IPS DF 6.9 (cell line): ENCODE measurements at regions not wholly inside any gene's neighbourhood (a gene's known extent, or its start where the extent isn't known, plus 50 kb on each side); places are given as distances from the start of the nearest gene placed in this dataset.

Source experiments
- DNase-seq: peaks from one replicate; pipeline ENCODE4 v3.0.0-alpha.2; 2013; ENCODE audit warnings: low read depth, low spot score
- H3K27ac ChIP-seq: one replicate; pipeline ENCODE4 v1.5.1; 2013; ENCODE audit warnings: low read length, control low read depth
- H3K27me3 ChIP-seq: 2 replicates; pipeline ENCODE4 v1.6.1; 2013; ENCODE audit warnings: mild to moderate bottlenecking, low read length; ENCODE audit not compliant: control insufficient read depth, insufficient read depth
- H3K36me3 ChIP-seq: 2 replicates; pipeline ENCODE4 v1.6.1; 2013; ENCODE audit warnings: low read length; ENCODE audit not compliant: control insufficient read depth, insufficient read depth
- H3K4me1 ChIP-seq: 2 replicates; pipeline ENCODE4 v1.6.1; 2013; ENCODE audit warnings: low read length; ENCODE audit not compliant: control insufficient read depth, insufficient read depth
- H3K4me3 ChIP-seq: 2 replicates; pipeline ENCODE4 v1.5.1; 2013; ENCODE audit warnings: mild to moderate bottlenecking, low read length
- H3K9me3 ChIP-seq: 2 replicates; pipeline ENCODE4 v1.6.1; 2013; ENCODE audit warnings: low read length, inconsistent platforms; ENCODE audit not compliant: control insufficient read depth, insufficient read depth
- WGBS: extraction: QIAGEN DNeasy Blood & Tissue Kit; methylation state at CpG from one replicate; pipeline ENCODE4 v1.1.7; 2013; ENCODE audit warnings: mixed read lengths, missing lambda C conversion rate; ENCODE audit not compliant: insufficient read length, insufficient coverage; 5-methylcytosine and 5-hydroxymethylcytosine counted together

GRCh38 chr4:121277194-121278105 is 103.4 kb downstream of the QRFPR start:
- H3K4me3 ChIP-seq: no peak overlapping the region
- no peak overlapping the region for H3K27ac ChIP-seq
- H3K27me3 ChIP-seq: no peaks in the 10 kb centered on the region
- peak; percentile 5 for DNase-seq
- H3K36me3 ChIP-seq: no peaks in the 10 kb centered on the region
- H3K4me1 ChIP-seq: no peaks in the 10 kb centered on the region
- no CpG with 5 or more reads among the region's 5 CpGs for WGBS
- H3K9me3 ChIP-seq: no peaks in the 10 kb centered on the region

GRCh38 chr4:121273191-121273590 is 107.6 kb downstream of the QRFPR start:
- Histone ChIP-seq H3K9me3 (no peaks in the 10 kb centered on the region), H3K4me3 (no peak overlapping the region), H3K36me3 (no peaks in the 10 kb centered on the region), H3K27ac (no peak overlapping the region), H3K27me3 (no peaks in the 10 kb centered on the region), H3K4me1 (no peaks in the 10 kb centered on the region)
- DNase-seq: no peak
- WGBS: no CpG with 5 or more reads among the region's 3 CpGs

GRCh38 chr4:121272526-121272925 is 108.3 kb downstream of the QRFPR start:
- no peak for DNase-seq
- Histone ChIP-seq H3K36me3 (no peaks in the 10 kb centered on the region), H3K9me3 (no peaks in the 10 kb centered on the region), H3K27ac (no peak overlapping the region), H3K27me3 (no peaks in the 10 kb centered on the region), H3K4me3 (no peak overlapping the region), H3K4me1 (no peaks in the 10 kb centered on the region)
- WGBS: no CpG with 5 or more reads among the region's 2 CpGs

- no peak overlapping the region for H3K4me3 ChIP-seq
- no peak for DNase-seq
- no peaks in the 10 kb centered on the region for H3K9me3 ChIP-seq
- H3K36me3 ChIP-seq: no peaks in the 10 kb centered on the region
- no peaks in the 10 kb centered on the region for H3K4me1 ChIP-seq
- H3K27ac ChIP-seq: no peak overlapping the region
- no peaks in the 10 kb centered on the region for H3K27me3 ChIP-seq
Observed at GRCh38 chr4:121270389-121270788, 106.3 kb upstream of the TNIP3 start.

- Histone ChIP-seq H3K4me3 (no peak overlapping the region), H3K27me3 (no peaks in the 10 kb centered on the region), H3K9me3 (no peaks in the 10 kb centered on the region), H3K27ac (no peak overlapping the region), H3K36me3 (no peaks in the 10 kb centered on the region), H3K4me1 (0 out of 2 replicates have a peak, but pooled peaks cover 2% of the 10 kb centered on the region)
- no CpG with 5 or more reads among the region's 1 CpG for WGBS
- DNase-seq: no peak
Observed at GRCh38 chr4:121269001-121269400, 104.9 kb upstream of the TNIP3 start.

GRCh38 chr4:121266982-121267381 is 102.9 kb upstream of the TNIP3 start:
- H3K36me3 ChIP-seq: no peaks in the 10 kb centered on the region
- no peak for DNase-seq

GRCh38 chr4:121256887-121257466 is 92.9 kb upstream of the TNIP3 start:
- Histone ChIP-seq H3K36me3 (no peaks in the 10 kb centered on the region), H3K27me3 (no peaks in the 10 kb centered on the region), H3K4me1 (no peaks in the 10 kb centered on the region), H3K9me3 (no peaks in the 10 kb centered on the region), H3K4me3 (no peak overlapping the region), H3K27ac (no peak overlapping the region)
- DNase-seq: no peak
- no CpG with 5 or more reads among the region's 3 CpGs for WGBS

More at GRCh38 chr4:121266982-121267381, 102.9 kb upstream of the TNIP3 start:
- Histone ChIP-seq H3K27me3 (no peaks in the 10 kb centered on the region), H3K4me3 (no peak overlapping the region), H3K27ac (no peak overlapping the region), H3K9me3 (no peaks in the 10 kb centered on the region), H3K4me1 (peaks cover 4% of the 10 kb centered on the region; the same call in 1 of the 2 replicates)
- WGBS: no CpG with 5 or more reads among the region's 3 CpGs

GRCh38 chr4:121255986-121256750 is 92.0 kb upstream of the TNIP3 start:
- DNase-seq: no peak

GRCh38 chr4:121253961-121254360 is 89.8 kb upstream of the TNIP3 start:
- Histone ChIP-seq H3K36me3 (no peaks in the 10 kb centered on the region), H3K4me1 (no peaks in the 10 kb centered on the region), H3K4me3 (no peak overlapping the region), H3K9me3 (no peaks in the 10 kb centered on the region), H3K27ac (no peak overlapping the region), H3K27me3 (no peaks in the 10 kb centered on the region)
- no CpG with 5 or more reads among the region's 2 CpGs for WGBS
- no peak for DNase-seq

More at GRCh38 chr4:121255986-121256750, 92.0 kb upstream of the TNIP3 start:
- Histone ChIP-seq H3K9me3 (no peaks in the 10 kb centered on the region), H3K4me3 (no peak overlapping the region), H3K4me1 (no peaks in the 10 kb centered on the region), H3K36me3 (no peaks in the 10 kb centered on the region), H3K27me3 (no peaks in the 10 kb centered on the region), H3K27ac (no peak overlapping the region)

GRCh38 chr4:121252224-121252806 is 88.2 kb upstream of the TNIP3 start:
- DNase-seq: peak; percentile 48
- no peaks in the 10 kb centered on the region for H3K36me3 ChIP-seq
- H3K27ac ChIP-seq: no peak overlapping the region
- no CpG with 5 or more reads among the region's 3 CpGs for WGBS
- no peaks in the 10 kb centered on the region for H3K27me3 ChIP-seq
- no peaks in the 10 kb centered on the region for H3K9me3 ChIP-seq
- no peak overlapping the region for H3K4me3 ChIP-seq
- no peaks in the 10 kb centered on the region for H3K4me1 ChIP-seq
